SH-SY5Y (cell line): ENCODE measurements at regions not wholly inside any gene's neighbourhood (a gene's known extent, or its start where the extent isn't known, plus 50 kb on each side); places are given as distances from the start of the nearest gene placed in this dataset.

Source experiments
- GATA2 ChIP-seq: IDR thresholded peaks from 2 replicates; pipeline ENCODE4 v1.6.1; 2011; ENCODE audit warnings: mild to moderate bottlenecking, low read depth, low read length
- GATA3 ChIP-seq: IDR thresholded peaks from 2 replicates; pipeline ENCODE4 v1.6.1; 2011; ENCODE audit warnings: low read depth, mild to moderate bottlenecking, low read length, moderate library complexity

- TF ChIP-seq GATA2 (no peak), GATA3 (no peak)
Observed at GRCh38 chr12:73947326-73948026, 590.2 kb upstream of the ATXN7L3B start.
